GM18507 (cell line): ENCODE measurements at regions not wholly inside any gene's neighbourhood (a gene's known extent, or its start where the extent isn't known, plus 50 kb on each side); places are given as distances from the start of the nearest gene placed in this dataset.

Source experiments
- DNase-seq: peaks from one replicate; pipeline ENCODE4 v3.0.0; 2011; ENCODE audit warnings: low read depth; ENCODE audit not compliant: insufficient read length; ENCODE audit errors: extremely low spot score
- FAIRE-seq: peaks from 2 replicates; lab custom pipeline; 2011; peaks lifted over from hg19 to GRCh38; lab: Jason Lieb, UNC

- DNase-seq (no peak), FAIRE-seq (peak; percentile 65)
Measured at GRCh38 chr3:130838898-130839600, 54.8 kb upstream of the ATP2C1 start.

GRCh38 chr3:130839813-130840212 is 54.1 kb upstream of the ATP2C1 start:
- DNase-seq (no peak), FAIRE-seq (peak; percentile 84)

GRCh38 chr3:130841357-130841756 is 52.5 kb upstream of the ATP2C1 start:
- FAIRE-seq (no peak), DNase-seq (no peak)

DNA sequence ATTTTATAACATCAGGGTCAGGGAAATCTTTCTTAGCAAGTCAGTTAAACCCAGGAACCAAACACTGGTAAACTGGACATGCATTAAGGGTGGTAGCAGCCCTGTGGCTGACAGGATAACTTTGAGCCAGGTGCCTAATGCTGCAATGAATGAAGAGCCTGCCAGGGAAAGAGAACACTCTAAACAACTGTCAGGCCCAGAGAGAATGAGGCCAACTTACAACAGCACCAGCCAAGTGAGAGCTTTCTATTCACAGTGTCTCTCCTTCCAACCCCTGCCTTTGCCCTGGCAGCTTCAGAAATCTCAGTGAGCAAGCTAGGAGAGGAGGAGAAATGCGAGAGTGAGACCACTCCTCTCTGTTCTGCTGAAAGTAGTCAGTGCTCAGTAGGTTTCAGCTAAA is 50.4 kb upstream of the ATP2C1 start:
- no peak for FAIRE-seq
- DNase-seq: no peak
